PFSK-1 (cell line): ENCODE measurements at regions not wholly inside any gene's neighbourhood (a gene's known extent, or its start where the extent isn't known, plus 50 kb on each side); places are given as distances from the start of the nearest gene placed in this dataset.

Experiments used
- REST ChIP-seq, 2 experiments: IDR thresholded peaks; 2 replicates each; pipeline versions ENCODE4 v1.6.1 to v1.8.0; 2011 to 2012; ENCODE audit warnings: low read depth in 2 of 2, low read length in 2 of 2, control low read depth in 1 of 2, inconsistent platforms in 1 of 2, mild to moderate bottlenecking in 1 of 2, moderate library complexity in 1 of 2; ENCODE audit not compliant: insufficient read depth in 1 of 2
- TAF1 ChIP-seq: IDR thresholded peaks from 2 replicates; pipeline ENCODE4 v1.6.1; 2012; ENCODE audit warnings: low read length, control low read depth, borderline replicate concordance; ENCODE audit not compliant: insufficient read depth

- TF ChIP-seq REST (IDR thresholded peaks at IDR 0.05; ENCODE audit: insufficient read depth in 1 of 2, low read depth in 2 of 2, low read length in 2 of 2) (no peak), TAF1 (no peak)
Measured at GRCh38 chr5:18605186-18605585, 970.9 kb downstream of the TAF11L14 start.
